Osteocyte (in vitro differentiated cells): ENCODE measurements at regions not wholly inside any gene's neighbourhood (a gene's known extent, or its start where the extent isn't known, plus 50 kb on each side); places are given as distances from the start of the nearest gene placed in this dataset.

ENCODE experiments used
- DNase-seq: peaks from one replicate; pipeline ENCODE4 v3.0.0; 2021; ENCODE audit warnings: mixed read lengths; ENCODE audit not compliant: unreplicated experiment; ENCODE audit errors: extremely low spot score
- H3K27ac Mint-ChIP-seq: one replicate; pipeline ENCODE4 v1.8.0; 2021; ENCODE audit warnings: mild to moderate bottlenecking, mixed read lengths; ENCODE audit not compliant: unreplicated experiment
- H3K27me3 Mint-ChIP-seq: one replicate; pipeline ENCODE4 v1.8.0; 2021; ENCODE audit warnings: mixed read lengths; ENCODE audit not compliant: unreplicated experiment
- H3K36me3 Mint-ChIP-seq: one replicate; pipeline ENCODE4 v1.8.0; 2021; ENCODE audit warnings: mixed read lengths; ENCODE audit not compliant: unreplicated experiment
- H3K4me1 Mint-ChIP-seq: one replicate; pipeline ENCODE4 v1.8.0; 2021; ENCODE audit warnings: mixed read lengths; ENCODE audit not compliant: unreplicated experiment
- H3K4me3 Mint-ChIP-seq: one replicate; pipeline ENCODE4 v1.8.0; 2021; ENCODE audit warnings: mild to moderate bottlenecking, moderate library complexity, mixed read lengths; ENCODE audit not compliant: unreplicated experiment
- H3K9me3 Mint-ChIP-seq: one replicate; pipeline ENCODE4 v1.8.0; 2021; ENCODE audit warnings: mixed read lengths; ENCODE audit not compliant: unreplicated experiment
- CTCF ChIP-seq: fragments of 200-600 bp; sonication (generic); IDR thresholded peaks from 2 replicates; pipeline ENCODE4 v1.5.0; 2021; ENCODE audit warnings: antibody characterized with exemption, mild to moderate bottlenecking, moderate library complexity

GRCh38 chr20:56833427-56833826, 204.3 kb downstream of the TFAP2C start:
- DNase-seq, result no peak
- H3K27me3 Mint-ChIP-seq, result peaks cover 2% of the 10 kb centered on the region
- TF ChIP-seq CTCF, result no peak
- H3K9me3 Mint-ChIP-seq, result no peaks in the 10 kb centered on the region
- H3K27ac Mint-ChIP-seq, result no peak overlapping the region
- H3K4me3 Mint-ChIP-seq, result no peak overlapping the region
- H3K4me1 Mint-ChIP-seq, result peaks cover 53% of the 10 kb centered on the region
- no peaks in the 10 kb centered on the region for H3K36me3 Mint-ChIP-seq

GRCh38 chr20:56835829-56836550, 206.9 kb downstream of the TFAP2C start:
- no peak for DNase-seq
- Mint-ChIP-seq H3K4me3 (no peak overlapping the region), H3K27ac (peak overlapping the region; percentile 54), H3K27me3 (no peaks in the 10 kb centered on the region), H3K9me3 (no peaks in the 10 kb centered on the region), H3K4me1 (peaks cover 65% of the 10 kb centered on the region), H3K36me3 (no peaks in the 10 kb centered on the region)
- no peak for TF ChIP-seq CTCF

GRCh38 chr20:56839222-56839621, 210.1 kb downstream of the TFAP2C start:
- Mint-ChIP-seq H3K9me3 (no peaks in the 10 kb centered on the region), H3K27ac (no peak overlapping the region), H3K36me3 (no peaks in the 10 kb centered on the region), H3K27me3 (no peaks in the 10 kb centered on the region), H3K4me3 (no peak overlapping the region), H3K4me1 (peaks cover 68% of the 10 kb centered on the region)
- no peak for DNase-seq
- TF ChIP-seq CTCF, result no peak

- H3K4me3 Mint-ChIP-seq, result no peak overlapping the region
- H3K4me1 Mint-ChIP-seq, result peaks cover 65% of the 10 kb centered on the region
- no peaks in the 10 kb centered on the region for H3K27me3 Mint-ChIP-seq
- no peaks in the 10 kb centered on the region for H3K36me3 Mint-ChIP-seq
- peak overlapping the region; percentile 52 for H3K27ac Mint-ChIP-seq
- H3K9me3 Mint-ChIP-seq, result no peaks in the 10 kb centered on the region
- TF ChIP-seq CTCF, result no peak
- no peak for DNase-seq
Measured at GRCh38 chr20:56839786-56840185, 210.7 kb downstream of the TFAP2C start.

GRCh38 chr20:56840716-56841261, 211.7 kb downstream of the TFAP2C start:
- Mint-ChIP-seq H3K9me3 (no peaks in the 10 kb centered on the region), H3K27ac (no peak overlapping the region), H3K4me1 (peaks cover 55% of the 10 kb centered on the region), H3K27me3 (no peaks in the 10 kb centered on the region), H3K4me3 (no peak overlapping the region), H3K36me3 (no peaks in the 10 kb centered on the region)
- no peak for TF ChIP-seq CTCF
- no peak for DNase-seq
